Liver (tissue), 8 donors: ENCODE measurements at regions not wholly inside any gene's neighbourhood (a gene's known extent, or its start where the extent isn't known, plus 50 kb on each side); places are given as distances from the start of the nearest gene placed in this dataset.

Experiments used
- DNase-seq: peaks from one replicate; pipeline ENCODE4 v3.0.0-alpha.2; 2017; ENCODE audit warnings: low spot score
- H3K27ac ChIP-seq, 2 donors: one replicate each; pipeline ENCODE4 v1.7.0; 2013; ENCODE audit warnings: inconsistent platforms in 2 of 2, low read length in 2 of 2, control low read depth in 1 of 2, low read depth in 1 of 2, mild to moderate bottlenecking in 1 of 2
- H3K27me3 ChIP-seq, 4 donors: one replicate each; pipeline versions ENCODE4 v1.6.1 to v1.7.0; 2013; ENCODE audit warnings: low read length in 3 of 4, inconsistent platforms in 1 of 4, mild to moderate bottlenecking in 1 of 4, moderate library complexity in 1 of 4; ENCODE audit not compliant: control insufficient read depth in 4 of 4, insufficient read depth in 4 of 4
- H3K36me3 ChIP-seq, 4 donors: one replicate each; pipeline versions ENCODE4 v1.6.1 to v1.7.0; 2013; ENCODE audit warnings: low read length in 3 of 4, mild to moderate bottlenecking in 3 of 4, low read depth in 1 of 4, moderate library complexity in 1 of 4; ENCODE audit not compliant: control insufficient read depth in 4 of 4, insufficient read depth in 3 of 4
- H3K4me1 ChIP-seq, 4 donors: one replicate each; pipeline versions ENCODE4 v1.6.1 to v1.7.0; 2013; ENCODE audit warnings: low read length in 3 of 4, mild to moderate bottlenecking in 3 of 4, moderate library complexity in 1 of 4; ENCODE audit not compliant: control insufficient read depth in 4 of 4, insufficient read depth in 4 of 4
- H3K4me3 ChIP-seq, 3 donors: one replicate each; pipeline versions ENCODE4 v1.6.1 to v1.7.0; 2013; ENCODE audit warnings: low read length in 3 of 3, control low read depth in 1 of 3, low read depth in 1 of 3, mild to moderate bottlenecking in 1 of 3
- H3K9ac ChIP-seq, 2 donors: one replicate each; pipeline ENCODE4 v1.7.0; 2013; ENCODE audit warnings: low read length in 2 of 2, mild to moderate bottlenecking in 2 of 2, moderate library complexity in 2 of 2, control low read depth in 1 of 2, low read depth in 1 of 2
- H3K9me3 ChIP-seq, 4 donors: one replicate each; pipeline versions ENCODE4 v1.6.1 to v1.7.0; 2013; ENCODE audit warnings: low read length in 3 of 4; ENCODE audit not compliant: control insufficient read depth in 4 of 4
- ATF3 ChIP-seq: IDR thresholded peaks from 2 replicates; pipeline ENCODE4 v1.6.1; 2016; ENCODE audit warnings: antibody characterized with exemption
- EGR1 ChIP-seq, 2 donors: IDR thresholded peaks; 2 replicates each; pipeline ENCODE4 v1.6.1; 2016 to 2018; ENCODE audit warnings: antibody characterized with exemption in 2 of 2, low read depth in 2 of 2
- FOXA1 ChIP-seq: IDR thresholded peaks from 2 replicates; pipeline ENCODE4 v1.6.1; 2016; ENCODE audit warnings: antibody characterized with exemption
- FOXA2 ChIP-seq: IDR thresholded peaks from 2 replicates; pipeline ENCODE4 v1.6.1; 2016; ENCODE audit warnings: antibody characterized with exemption
- HNF4A ChIP-seq, 2 donors: conservative IDR thresholded peaks; 2 replicates each; pipeline ENCODE4 v1.6.1; 2016; ENCODE audit warnings: antibody characterized with exemption in 2 of 2, mild to moderate bottlenecking in 2 of 2
- HNF4G ChIP-seq: IDR thresholded peaks from 2 replicates; pipeline ENCODE4 v1.6.1; 2016; ENCODE audit warnings: antibody characterized with exemption
- JUND ChIP-seq, 2 donors: IDR thresholded peaks; 2 replicates each; pipeline ENCODE4 v1.6.1; 2016; ENCODE audit warnings: antibody characterized with exemption in 2 of 2
- MAX ChIP-seq: IDR thresholded peaks from 2 replicates; pipeline ENCODE4 v1.6.1; 2016; ENCODE audit warnings: antibody characterized with exemption
- NR2F2 ChIP-seq: IDR thresholded peaks from 2 replicates; pipeline ENCODE4 v1.6.1; 2016; ENCODE audit warnings: antibody characterized with exemption
- RXRA ChIP-seq, 2 donors: IDR thresholded peaks; 2 replicates each; pipeline ENCODE4 v1.6.1; 2017 to 2018; ENCODE audit warnings: antibody characterized with exemption in 2 of 2, mild to moderate bottlenecking in 1 of 2
- SP1 ChIP-seq: IDR thresholded peaks from 2 replicates; pipeline ENCODE4 v1.6.1; 2018; ENCODE audit warnings: antibody characterized with exemption, mild to moderate bottlenecking
- TAF1 ChIP-seq: conservative IDR thresholded peaks from 2 replicates; pipeline ENCODE4 v1.6.1; 2016; ENCODE audit warnings: antibody characterized with exemption, mild to moderate bottlenecking
- YY1 ChIP-seq: IDR thresholded peaks from 2 replicates; pipeline ENCODE4 v1.6.1; 2016; ENCODE audit warnings: antibody characterized with exemption, mild to moderate bottlenecking
- ZBTB33 ChIP-seq: IDR thresholded peaks from 2 replicates; pipeline ENCODE4 v1.6.1; 2016; ENCODE audit warnings: antibody characterized with exemption
- WGBS: extraction: QIAGEN DNeasy Blood & Tissue Kit; methylation state at CpG from one replicate; pipeline ENCODE4 v1.1.7; 2013; 5-methylcytosine and 5-hydroxymethylcytosine counted together
- TF ChIP-seq, protein P1 (sequence below): fragments of 150-350 bp; IDR thresholded peaks from 2 replicates; pipeline ENCODE4 v1.5.1; 2017; ENCODE audit warnings: improper control_type of control experiment, low read depth, low read length; ENCODE audit not compliant: missing input control
- TF ChIP-seq, protein P2 (sequence below): IDR thresholded peaks from 2 replicates; pipeline ENCODE4 v1.6.1; 2016; ENCODE audit warnings: antibody characterized with exemption, mild to moderate bottlenecking
- donor health status: healthy.
- donor health status: healthy.
- donor health status: healthy.
- donor health status: healthy.
- donor health status: healthy.

DNA sequence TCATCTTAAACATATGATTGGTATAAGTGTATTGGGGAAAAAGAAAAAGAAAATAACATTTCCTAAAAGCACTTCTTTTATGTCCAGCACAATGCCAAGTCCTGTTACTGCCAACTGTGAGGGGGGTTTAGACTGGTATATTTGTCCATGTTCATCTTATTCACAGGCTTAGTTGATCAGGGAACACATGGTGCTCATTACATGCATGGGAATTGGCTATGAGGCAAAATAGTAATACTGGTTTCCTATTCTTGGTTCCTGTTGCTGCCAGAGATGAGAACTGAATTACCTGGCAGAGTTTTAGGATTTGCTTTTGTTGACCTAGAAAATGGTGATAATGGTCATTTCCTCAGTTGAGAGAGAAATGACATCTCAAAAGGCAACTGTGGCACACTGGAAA is 398.8 kb downstream of the DUSP10 start (continued):
- TF ChIP-seq, protein P1, sequence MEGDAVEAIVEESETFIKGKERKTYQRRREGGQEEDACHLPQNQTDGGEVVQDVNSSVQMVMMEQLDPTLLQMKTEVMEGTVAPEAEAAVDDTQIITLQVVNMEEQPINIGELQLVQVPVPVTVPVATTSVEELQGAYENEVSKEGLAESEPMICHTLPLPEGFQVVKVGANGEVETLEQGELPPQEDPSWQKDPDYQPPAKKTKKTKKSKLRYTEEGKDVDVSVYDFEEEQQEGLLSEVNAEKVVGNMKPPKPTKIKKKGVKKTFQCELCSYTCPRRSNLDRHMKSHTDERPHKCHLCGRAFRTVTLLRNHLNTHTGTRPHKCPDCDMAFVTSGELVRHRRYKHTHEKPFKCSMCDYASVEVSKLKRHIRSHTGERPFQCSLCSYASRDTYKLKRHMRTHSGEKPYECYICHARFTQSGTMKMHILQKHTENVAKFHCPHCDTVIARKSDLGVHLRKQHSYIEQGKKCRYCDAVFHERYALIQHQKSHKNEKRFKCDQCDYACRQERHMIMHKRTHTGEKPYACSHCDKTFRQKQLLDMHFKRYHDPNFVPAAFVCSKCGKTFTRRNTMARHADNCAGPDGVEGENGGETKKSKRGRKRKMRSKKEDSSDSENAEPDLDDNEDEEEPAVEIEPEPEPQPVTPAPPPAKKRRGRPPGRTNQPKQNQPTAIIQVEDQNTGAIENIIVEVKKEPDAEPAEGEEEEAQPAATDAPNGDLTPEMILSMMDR: no peak
- TF ChIP-seq ATF3: no peak
- TF ChIP-seq TAF1: no peak
- no peak for TF ChIP-seq SP1

GRCh38 chr1:221343607-221344006 is 398.3 kb downstream of the DUSP10 start:
- Histone ChIP-seq H3K27ac (no peak overlapping the region), H3K9ac (no peak overlapping the region), H3K4me3 (no peak overlapping the region), H3K9me3 (no peaks in the 10 kb centered on the region), H3K27me3 (no peaks in the 10 kb centered on the region), H3K4me1 (no peaks in the 10 kb centered on the region), H3K36me3 (no peaks in the 10 kb centered on the region)
- DNase-seq: no peak
- WGBS: 79% methylated on average over 3 of the region's 3 CpGs
- TF ChIP-seq ZBTB33: no peak
- TF ChIP-seq FOXA2: no peak
- TF ChIP-seq FOXA1: no peak
- no peak for TF ChIP-seq EGR1 (IDR thresholded peaks at IDR 0.05; ENCODE audit: low read depth in 2 of 2)
- no peak for TF ChIP-seq RXRA (IDR thresholded peaks at IDR 0.05)
- TF ChIP-seq, protein P1: no peak
- no peak for TF ChIP-seq NR2F2
- TF ChIP-seq JUND (IDR thresholded peaks at IDR 0.05): no peak
- TF ChIP-seq ATF3: no peak
- TF ChIP-seq YY1: no peak
- TF ChIP-seq, protein P2, sequence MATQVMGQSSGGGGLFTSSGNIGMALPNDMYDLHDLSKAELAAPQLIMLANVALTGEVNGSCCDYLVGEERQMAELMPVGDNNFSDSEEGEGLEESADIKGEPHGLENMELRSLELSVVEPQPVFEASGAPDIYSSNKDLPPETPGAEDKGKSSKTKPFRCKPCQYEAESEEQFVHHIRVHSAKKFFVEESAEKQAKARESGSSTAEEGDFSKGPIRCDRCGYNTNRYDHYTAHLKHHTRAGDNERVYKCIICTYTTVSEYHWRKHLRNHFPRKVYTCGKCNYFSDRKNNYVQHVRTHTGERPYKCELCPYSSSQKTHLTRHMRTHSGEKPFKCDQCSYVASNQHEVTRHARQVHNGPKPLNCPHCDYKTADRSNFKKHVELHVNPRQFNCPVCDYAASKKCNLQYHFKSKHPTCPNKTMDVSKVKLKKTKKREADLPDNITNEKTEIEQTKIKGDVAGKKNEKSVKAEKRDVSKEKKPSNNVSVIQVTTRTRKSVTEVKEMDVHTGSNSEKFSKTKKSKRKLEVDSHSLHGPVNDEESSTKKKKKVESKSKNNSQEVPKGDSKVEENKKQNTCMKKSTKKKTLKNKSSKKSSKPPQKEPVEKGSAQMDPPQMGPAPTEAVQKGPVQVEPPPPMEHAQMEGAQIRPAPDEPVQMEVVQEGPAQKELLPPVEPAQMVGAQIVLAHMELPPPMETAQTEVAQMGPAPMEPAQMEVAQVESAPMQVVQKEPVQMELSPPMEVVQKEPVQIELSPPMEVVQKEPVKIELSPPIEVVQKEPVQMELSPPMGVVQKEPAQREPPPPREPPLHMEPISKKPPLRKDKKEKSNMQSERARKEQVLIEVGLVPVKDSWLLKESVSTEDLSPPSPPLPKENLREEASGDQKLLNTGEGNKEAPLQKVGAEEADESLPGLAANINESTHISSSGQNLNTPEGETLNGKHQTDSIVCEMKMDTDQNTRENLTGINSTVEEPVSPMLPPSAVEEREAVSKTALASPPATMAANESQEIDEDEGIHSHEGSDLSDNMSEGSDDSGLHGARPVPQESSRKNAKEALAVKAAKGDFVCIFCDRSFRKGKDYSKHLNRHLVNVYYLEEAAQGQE: no peak
- TF ChIP-seq MAX: no peak
- TF ChIP-seq HNF4A (conservative IDR thresholded peaks at IDR 0.05): no peak
- no peak for TF ChIP-seq HNF4G
- no peak for TF ChIP-seq TAF1
